Hypothalamus (tissue), 51 donors: ENCODE measurements at regions not wholly inside any gene's neighbourhood (a gene's known extent, or its start where the extent isn't known, plus 50 kb on each side); places are given as distances from the start of the nearest gene placed in this dataset.

Experiments
- DNase-seq, 51 donors: peaks; one replicate each; lab custom pipeline; 2025; lab: John Stamatoyannopoulos, UW

DNA sequence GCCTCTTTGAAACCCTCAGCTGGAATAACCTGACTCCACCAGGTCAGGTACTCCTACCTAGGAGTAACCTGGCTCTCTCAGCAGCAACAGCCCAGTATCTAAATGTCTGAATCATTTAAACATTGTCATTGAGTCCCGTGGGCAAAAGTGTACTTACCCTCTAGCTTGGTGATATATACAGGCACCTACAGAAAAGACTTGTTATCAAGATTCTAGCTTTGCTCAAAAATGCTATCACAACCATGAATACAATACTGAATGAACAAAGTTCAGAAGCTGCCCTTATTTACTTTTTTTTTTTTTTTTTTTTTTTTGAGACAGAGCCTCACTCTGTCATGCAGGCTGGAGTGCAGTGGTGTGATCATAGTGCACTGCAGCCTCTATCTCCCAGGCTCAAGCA, 268.2 kb downstream of the ZNF608 start:
- DNase-seq: no peak

DNA sequence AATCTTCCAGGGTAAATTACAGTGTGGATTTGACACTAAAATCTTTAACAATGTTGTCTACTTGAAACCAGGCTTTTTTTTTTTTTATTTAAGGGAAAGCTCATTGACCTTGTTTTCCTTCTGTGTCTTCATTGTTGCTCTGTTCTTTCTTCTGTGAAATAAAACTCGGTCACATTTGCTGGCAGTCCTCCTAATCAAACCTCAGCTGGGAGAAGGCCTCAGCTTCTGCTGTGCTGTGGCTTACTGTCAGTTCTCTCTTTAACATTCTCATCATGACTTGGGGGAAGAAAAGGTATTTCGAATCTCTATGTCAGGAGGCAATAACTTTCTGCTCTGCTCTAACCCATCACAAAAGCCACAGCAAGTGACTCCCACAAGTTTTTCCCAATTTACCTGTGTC, 268.9 kb downstream of the ZNF608 start:
- peak in 11 of 51 donors; percentile 2 to 39 (median 10) for DNase-seq

DNA sequence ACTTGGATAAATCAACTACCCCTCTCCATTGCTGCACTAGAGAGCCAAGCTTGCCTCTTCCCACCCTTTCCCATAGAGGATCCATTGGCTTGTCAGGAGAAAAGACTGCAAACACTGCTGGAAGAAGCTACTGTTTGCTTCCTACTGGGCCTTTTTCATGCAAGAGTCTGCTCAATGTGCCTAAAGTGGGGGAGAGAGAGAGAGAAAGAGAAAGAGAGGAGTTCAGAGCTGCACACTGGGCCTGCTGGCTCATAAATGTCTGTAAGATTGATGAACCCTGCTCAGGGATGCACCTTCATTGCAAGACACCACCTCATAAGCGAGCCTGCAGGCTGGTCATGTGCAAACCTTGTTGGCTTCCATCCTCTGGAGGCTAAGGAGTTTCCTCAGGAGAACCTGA, 269.4 kb downstream of the ZNF608 start:
- no peak for DNase-seq

DNA sequence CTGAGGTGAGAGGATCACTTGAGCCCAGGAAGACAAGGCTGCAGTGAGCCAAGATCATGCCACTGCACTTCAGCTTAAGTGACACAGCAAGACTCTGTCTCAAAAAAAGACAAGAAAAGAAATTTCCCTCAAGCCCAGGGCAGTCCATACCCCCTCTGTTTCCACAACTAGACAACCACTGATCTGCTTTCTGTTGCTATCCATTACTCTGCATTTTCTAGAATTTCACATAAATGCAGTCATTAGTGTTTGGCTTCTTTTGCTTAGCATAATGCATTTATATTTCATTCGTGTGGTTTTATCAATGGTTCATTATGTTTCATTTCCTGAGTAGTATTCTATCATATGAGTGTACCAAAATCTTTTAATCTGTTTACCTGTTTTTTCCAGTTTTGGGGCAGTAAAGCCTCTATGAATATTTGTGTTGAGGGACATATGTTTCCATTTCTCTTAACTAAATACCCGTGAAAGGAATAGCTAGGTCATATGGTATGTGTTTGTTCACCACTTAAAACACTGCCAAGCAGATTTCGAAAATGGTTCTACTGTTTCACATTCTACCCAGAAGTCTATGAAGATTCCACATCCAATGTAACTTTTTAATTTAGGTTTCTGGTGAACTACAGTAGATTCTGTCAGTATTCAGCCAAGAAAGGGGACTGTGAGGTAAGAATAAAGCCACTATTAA, 271.8 kb downstream of the ZNF608 start:
- DNase-seq: no peak

DNA sequence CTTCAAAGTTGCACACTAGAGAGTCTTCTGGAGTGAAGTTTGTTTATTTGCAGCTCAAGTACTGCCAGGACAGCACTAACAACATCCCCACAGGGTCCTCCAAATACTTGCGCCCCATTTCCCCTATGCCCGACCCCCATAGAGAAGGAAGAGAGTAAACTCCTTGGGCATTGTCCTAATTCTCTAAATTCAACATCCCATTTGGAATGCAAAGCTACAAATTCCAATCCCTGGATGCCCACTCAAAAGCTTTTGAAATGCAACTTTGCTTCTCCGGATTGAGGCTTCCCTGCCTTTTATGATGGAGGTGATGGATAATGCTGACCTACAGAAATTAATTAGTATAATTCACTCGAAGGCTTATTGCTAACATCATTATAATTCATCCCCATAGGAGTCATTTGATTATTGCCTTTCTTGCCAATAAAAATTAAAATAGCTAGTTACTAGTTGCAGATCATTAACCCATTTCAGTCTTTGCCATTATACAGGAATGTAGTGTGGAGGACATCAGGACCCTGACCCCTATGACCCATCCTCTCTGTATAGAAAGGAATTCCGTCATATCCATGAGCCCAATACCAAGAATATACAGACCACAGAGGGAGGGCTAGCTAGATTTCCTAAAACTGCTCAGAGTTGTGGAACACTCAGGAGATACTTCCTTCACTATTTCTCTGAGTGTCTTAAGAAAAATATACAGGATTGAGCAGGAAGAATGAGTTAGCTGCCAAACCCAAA, 277.6 kb downstream of the ZNF608 start:
- no peak for DNase-seq

DNA sequence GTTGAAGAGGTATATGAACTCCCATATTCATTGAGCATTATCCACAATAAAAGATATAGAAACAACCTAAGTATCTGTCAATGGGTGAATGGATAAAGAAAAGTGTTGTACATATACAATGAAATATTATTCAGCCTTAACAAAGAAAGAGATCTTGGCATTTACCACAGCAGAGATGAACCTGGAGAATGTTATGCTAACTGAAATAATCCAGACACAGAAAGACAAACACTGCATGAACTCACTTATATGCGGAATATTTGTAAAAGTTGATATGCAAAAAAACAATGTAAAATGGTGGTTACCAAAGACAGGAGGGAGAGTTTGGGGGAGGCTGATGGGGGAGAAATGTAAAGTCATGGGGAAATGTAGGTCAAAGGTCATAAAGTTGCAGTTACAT, 278.7 kb downstream of the ZNF608 start:
- no peak for DNase-seq

DNA sequence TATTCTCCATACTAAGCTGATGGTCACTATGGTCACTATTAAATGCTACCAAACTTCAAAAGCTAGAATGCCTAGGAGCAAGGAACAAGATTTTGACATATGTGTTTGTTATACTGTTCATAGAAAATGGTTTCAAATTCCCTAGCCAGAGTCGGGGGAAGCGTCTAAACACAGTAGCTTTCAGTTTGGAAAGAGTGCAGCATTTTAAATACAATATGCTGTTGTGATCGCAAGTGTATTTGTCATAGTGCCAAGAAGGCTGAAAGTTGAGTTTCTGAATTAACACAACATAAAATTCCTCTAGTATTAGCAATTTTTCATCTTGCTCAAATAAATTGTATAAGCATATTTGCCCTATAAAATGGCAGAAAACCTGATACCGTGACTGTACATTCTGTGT, 280.4 kb downstream of the ZNF608 start:
- no peak for DNase-seq

DNA sequence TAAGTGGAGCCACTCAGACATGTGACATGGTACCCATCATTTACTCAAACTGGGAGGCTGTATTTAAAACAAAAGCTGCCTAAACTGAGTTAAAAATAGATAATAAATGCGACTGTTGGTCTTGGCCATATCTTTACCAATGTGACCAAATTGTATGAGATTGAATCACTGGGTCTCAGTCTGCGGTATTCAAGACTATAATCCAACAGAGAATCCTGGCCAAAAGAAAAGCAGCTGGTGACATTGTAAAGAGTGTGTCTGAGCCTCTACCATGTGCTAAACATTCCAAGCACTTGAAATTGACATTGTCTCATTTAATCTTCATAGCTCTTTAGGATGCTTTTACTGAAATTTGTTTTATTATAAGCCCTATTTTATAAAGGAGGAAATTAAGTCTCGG, 282.6 kb downstream of the ZNF608 start:
- no peak for DNase-seq

DNA sequence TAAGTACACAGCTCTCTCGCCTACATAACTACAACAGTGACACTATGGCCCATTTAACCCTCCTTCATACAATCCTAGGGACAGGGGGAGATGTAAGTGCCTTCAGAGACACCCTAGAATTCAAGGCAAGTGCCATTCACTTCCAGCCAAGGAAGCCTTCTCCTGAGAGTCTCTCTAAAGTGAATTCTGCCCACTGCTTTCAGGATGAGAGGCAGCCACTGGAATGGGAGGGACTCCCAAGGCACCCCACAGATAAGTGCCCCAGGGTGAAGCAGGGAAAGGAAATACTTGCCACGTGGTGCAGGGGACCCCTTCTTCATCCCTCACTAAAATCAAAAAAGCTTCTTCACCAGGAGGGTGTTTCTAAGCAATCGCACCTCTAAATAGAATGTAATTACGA, 283.7 kb downstream of the ZNF608 start:
- DNase-seq: no peak

DNA sequence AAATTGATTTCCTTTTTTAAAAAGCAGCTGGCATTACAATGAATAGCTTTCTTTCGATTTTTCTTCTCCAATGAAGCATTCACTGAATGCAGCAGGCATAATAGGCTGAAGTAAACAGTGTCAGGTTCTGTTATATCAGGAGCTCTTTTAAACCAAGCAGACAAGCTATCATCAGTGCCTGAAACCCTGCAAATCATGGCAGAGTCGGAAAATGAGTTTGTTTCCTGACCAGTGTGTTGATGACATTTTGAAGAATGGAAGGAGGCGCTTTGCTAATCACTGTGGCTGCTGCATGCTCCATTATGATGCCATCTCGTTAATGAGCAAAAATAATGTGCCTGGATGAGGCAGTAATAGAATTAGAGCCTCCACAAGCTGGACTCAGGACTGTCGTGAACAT, 284.5 kb downstream of the ZNF608 start:
- DNase-seq: peak in 4 of 51 donors; percentile 12 to 76 (median 34)

DNA sequence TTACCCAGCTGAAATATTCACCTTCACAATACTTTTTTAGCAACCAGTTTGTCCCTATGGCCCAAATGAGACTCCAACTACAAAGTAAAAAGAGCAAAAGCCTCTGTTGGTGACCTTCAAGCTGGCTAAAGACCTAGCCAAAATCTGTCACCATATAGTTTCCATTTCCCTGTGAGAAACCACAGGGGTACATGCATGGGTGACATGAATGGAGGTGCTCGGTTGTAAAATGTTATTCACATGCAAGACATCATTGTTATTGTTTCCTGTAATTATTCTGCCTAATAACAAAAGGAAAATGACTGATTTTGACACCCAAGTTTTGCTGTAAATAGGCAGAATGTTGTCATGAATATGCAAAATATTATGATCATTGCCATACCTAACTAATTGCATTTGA, 285.3 kb downstream of the ZNF608 start:
- DNase-seq: no peak

DNA sequence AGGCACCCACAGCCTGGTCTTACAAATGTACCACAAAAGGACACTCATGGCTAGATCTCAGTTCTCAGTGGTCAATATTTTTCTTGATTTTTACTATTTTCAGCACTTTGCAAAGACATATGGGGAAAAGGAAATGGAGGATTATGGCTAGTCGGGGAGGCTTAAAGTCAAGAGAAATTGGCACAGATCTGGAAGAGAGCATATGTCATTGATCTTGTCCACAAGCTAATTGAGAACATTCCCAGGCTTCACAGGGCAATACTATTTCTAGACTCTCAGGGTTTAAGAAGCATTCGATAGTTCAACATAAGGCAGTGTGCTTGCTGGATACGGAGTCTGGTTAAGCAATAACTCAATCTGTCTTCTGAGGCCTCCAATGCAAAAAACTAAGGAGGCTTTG, 285.8 kb downstream of the ZNF608 start:
- no peak for DNase-seq

DNA sequence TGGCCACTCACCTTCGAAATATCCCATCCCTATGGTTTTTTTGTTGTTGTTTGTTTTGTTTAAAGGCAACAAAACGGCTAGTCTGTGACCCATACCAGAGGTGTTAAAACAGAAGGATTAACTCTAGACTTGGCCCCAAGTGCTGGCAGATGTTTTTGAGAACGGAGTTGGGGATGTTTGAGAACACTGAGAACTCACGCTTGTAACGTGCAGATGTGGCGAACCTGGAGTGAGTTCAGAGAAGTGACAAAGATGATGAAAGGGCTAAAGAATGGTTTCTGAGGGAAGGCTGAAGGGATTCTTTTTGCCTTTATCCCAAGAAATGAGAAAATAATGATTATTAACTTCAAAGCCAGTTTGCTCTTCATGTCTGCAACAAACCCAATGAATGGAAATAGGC, 286.5 kb downstream of the ZNF608 start:
- no peak for DNase-seq

DNA sequence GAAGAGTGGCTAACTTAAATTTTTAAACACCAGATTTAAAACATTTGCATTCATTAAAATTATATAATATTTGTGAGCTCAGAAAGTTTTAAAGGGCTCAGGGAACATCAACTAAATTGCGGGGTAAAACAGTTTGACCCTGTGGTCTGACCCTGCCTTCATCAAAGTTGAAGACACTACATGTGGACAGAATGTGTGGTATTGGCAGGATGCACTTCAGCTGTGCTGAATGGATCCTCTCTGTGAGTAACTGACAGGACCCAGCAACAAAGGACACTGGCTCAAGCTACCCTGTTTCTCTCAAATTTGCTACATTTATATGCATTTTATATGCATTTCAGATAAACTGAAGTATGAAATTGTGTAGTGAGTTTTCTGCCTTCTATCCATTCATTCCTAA, 288.5 kb downstream of the ZNF608 start:
- DNase-seq: no peak

DNA sequence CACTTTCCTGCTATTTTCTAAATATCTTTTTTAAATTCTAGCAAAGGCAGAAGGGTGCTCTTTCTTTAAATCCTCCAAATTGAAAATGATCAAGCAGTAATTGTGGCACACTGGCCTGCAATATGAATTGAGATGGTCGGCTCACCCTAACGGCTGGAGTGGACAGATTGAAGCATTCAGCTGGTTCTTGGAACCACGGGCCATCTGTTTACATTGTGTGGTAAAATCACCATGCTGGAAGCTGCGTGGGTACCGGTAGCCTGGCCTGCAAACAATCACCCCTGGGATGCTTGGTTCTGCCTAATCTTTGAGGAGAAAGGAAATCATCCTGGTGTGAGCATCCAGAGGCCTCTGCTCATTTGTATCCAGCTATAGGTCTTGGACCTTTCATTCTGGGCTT, 289.3 kb downstream of the ZNF608 start:
- DNase-seq: no peak

DNA sequence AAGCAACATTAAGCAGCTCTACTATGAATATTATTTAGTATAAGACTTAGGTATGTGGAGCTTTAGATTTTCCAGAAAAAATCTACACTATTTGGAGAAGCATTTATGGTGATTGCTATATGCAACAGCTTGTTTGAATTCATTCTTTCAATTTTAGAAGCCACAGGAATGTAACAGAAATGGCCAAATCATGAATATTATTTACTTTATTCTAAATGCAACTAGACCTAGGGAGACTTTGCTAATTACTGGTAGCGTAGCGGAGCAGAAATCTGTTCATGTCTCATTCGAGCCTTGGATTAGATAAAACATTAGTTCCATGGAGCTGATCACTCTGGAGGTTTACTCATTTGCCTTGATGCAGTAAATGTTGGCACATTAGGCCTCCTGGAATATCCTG, 290.2 kb downstream of the ZNF608 start:
- DNase-seq: no peak

DNA sequence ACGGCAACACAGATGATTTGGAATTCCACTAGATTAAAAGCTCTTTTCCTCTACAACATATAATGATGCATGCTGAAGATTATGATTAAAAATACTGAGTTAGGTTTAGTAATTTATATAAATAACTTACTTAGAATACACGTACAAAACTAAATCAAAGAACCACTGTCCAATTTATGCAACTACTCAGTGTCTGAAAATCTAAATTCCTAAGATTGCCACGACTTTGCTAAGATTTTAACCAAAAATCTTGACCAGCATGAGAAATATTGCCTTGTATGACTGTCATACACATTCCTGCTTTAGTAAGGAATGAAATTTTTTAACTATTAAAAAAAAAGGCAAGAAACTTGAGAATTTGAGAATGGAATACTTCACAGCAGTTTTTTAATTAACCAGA, 292.4 kb downstream of the ZNF608 start:
- DNase-seq: no peak

DNA sequence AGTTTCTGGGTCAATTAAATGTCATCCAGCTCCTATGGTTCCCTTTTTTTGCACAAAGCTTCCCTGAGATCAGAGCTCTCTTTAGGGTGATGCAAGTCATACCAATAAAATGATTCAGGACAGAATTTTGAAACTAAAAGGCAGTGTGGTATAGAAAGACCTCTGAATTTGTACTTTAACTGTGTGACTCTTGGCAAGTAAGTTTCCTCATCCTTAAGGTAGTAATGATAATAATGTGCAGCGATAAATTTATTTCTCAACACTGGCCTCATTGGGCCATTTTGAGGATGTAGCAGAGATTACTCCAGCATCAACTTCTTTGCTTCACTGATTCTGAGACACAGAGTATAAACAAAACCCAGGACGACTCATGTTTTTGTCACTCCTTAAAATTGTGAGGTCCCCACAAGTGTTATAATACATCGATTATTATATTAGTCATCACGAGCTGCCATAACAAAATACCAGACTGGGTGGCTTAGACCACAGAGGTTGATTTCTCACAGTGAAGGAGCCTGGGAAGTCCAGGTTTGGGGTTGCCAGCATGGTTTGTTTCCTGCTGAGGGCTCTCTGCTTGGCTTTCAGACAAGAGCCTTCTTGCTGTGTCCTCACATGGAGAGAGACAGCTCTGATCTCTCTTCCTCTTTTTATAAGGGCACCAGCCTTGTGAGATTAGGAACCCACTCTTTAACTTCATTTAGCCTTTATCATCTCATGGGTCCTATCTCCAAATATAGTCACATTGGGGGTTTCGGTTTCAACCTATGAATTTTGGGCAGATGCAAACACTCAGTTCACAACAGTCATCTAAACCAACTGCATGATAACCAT, 293.0 kb downstream of the ZNF608 start:
- DNase-seq: no peak

DNA sequence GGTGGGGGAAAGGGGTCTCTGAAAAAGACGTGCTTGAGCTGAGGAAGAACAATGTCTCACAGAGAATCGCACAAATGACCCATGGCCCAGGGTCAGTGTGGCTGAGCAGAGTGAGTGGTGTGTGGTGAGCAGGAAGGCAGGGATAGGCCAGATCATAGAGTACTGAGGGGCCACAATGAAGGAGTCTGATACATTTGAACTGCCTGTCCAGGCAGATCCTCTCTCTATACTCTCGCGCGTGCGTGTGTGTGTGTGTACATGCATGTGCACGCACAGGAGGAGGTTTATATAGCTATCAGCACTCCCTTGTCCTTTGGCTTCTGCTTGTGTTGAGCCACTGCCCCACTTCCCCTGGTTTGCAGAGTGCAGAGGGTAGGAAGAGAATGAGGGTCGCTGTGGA, 294.0 kb downstream of the ZNF608 start:
- peak in 1 of 51 donors; percentile 3 for DNase-seq

DNA sequence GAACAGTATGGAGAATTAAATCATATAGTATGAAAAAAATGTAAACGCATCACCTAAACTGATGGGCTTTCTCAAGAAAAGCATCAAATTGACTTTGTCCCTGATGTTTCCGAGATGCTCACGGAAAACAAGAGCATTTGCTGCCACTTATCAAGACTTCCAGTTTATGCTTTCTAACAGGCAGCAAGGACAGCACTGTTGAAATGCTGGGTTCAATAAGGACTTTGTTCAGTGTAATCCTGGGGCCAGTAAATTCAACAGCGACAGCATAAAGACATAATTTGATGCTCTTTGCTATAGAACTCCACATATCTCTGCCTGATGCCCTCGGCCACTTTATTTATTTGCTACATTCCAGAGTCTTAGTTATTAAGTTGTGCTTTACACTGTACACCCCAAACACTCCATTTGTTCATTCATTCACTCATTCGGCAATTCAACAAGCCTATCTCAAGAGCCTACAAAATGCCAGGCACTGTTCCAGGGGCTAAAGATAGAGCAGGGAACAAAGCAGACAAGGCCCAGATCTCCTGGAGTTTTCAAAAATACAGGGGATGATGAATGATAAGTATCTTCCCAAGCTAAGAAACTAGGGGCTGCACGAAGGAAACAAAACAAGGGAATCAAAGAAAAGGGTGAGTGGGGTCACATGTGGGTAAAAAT, 294.6 kb downstream of the ZNF608 start:
- peak in 2 of 51 donors; percentile 31 to 59 for DNase-seq

DNA sequence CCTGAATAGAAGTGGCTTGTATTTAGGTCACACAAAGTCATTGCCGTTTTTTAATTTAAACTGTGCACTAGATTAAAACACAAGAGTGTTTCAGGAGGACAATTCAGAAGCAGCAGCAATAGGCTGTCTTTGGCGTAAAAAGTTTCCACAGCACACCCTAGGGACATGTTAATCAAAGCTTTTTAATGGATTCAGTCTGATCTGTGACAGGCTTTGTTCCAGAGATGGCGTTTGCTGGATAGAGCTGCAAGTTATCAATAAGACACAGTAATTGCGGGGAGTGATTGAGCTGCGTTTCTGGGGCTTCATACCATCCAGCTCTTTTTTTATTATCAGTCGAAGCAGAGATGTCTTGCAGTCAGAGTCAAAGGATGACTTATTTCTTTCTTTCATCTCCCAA, 300.3 kb downstream of the ZNF608 start:
- no peak for DNase-seq
